ENCODE measurements at regions not wholly inside any gene's neighbourhood (a gene's known extent, or its start where the extent isn't known, plus 50 kb on each side); places are given as distances from the start of the nearest gene placed in this dataset.

GRCh38 chr11:34787348-34787747, 128.8 kb downstream of the APIP start:
- no peak for TF ChIP-seq CTCF (conservative IDR thresholded peaks at IDR 0.05; ENCODE audit: low read depth, low read length)
- TF ChIP-seq EZH2phosphoT487 (IDR thresholded peaks at IDR 0.05; ENCODE audit: borderline replicate concordance, low read length), result no peak
- TF ChIP-seq EZH2 (IDR thresholded peaks at IDR 0.05; ENCODE audit: low read length, unreplicated experiment), result no peak
